ENCODE measurements at regions not wholly inside any gene's neighbourhood (a gene's known extent, or its start where the extent isn't known, plus 50 kb on each side); places are given as distances from the start of the nearest gene placed in this dataset.
"Not testable (repeated sequence)": the region's sequence is repeated elsewhere in the genome, so short reads cannot be mapped to it uniquely, and the experiment has no call there.

DNA sequence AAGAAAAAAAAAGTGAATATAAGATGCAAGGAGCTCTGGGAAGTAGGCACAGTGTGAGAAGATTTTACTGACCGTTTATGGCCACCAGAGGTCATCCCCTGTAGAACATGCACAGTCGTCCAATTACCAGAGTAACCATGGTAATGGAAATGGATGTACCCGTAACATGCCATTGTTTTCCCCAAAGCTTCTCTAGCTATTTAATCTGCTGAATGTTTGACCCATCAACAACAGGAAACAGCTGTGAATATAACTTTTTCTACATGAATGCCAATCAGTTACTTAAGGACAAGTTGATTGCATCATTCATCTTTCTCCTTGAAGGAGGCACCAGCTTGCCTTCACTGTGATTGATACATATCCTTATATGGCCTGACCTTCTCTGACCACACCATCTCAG is 1967.0 kb upstream of the CDH9 start:
- H3K27ac ChIP-seq, result no peak overlapping the region
- DNase-seq (ENCODE audit: low read depth in 1 of 2, low spot score in 2 of 2), result no peak
- no peak overlapping the region for H3K4me3 ChIP-seq
- no peaks in the 10 kb centered on the region for H3K36me3 ChIP-seq
- no peaks in the 10 kb centered on the region for H3K9me3 ChIP-seq (replicated peaks)
- no peaks in the 10 kb centered on the region for H3K27me3 ChIP-seq (replicated peaks)
- no peaks in the 10 kb centered on the region for H3K4me1 ChIP-seq (replicated peaks)

DNA sequence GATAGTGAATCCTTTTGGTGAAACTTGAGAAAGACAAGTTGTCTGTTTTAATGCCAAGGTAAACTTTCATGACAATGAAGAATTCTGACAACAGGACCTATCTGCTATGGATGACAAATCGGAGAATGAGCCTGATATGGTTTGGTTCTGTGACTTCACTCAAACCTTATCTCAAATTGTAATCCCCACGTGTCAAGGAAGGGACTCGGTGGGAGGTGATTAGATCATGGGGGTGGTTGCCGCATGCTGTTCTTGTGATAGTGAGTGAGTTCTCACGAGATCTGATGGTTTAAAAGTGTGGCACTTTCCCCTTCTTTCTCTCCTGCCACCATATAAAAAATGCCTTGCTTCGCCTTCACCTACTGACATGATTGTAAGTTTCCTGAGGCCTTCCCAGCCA is 1964.1 kb upstream of the CDH9 start:
- DNase-seq (ENCODE audit: low read depth in 1 of 2, low spot score in 2 of 2), result no peak
- Histone ChIP-seq H3K36me3 (no peaks in the 10 kb centered on the region), H3K27ac (no peak overlapping the region), H3K4me1 (replicated peaks) (no peaks in the 10 kb centered on the region), H3K27me3 (replicated peaks) (no peaks in the 10 kb centered on the region), H3K4me3 (no peak overlapping the region), H3K9me3 (replicated peaks) (no peaks in the 10 kb centered on the region)

DNA sequence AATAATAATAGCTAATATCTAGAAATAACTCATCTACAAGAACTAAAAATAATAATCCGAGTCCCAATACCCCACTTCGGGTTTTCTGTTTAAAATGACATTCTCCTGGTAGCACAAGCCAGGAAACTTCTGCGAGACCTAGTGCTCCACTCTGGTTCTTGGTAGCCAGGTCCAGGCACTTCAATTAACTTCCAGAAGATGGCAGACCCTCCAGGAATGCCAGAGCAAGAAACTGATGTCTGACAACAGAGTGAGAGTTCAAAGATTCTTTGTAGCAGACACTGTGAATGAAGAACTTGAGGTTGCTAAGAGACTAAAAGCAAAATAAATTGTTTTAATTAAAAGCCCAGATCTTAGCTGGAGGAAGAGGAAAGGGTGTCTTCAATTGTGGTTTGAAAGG is 1963.3 kb upstream of the CDH9 start:
- no peak overlapping the region for H3K27ac ChIP-seq
- H3K9me3 ChIP-seq (replicated peaks), result no peaks in the 10 kb centered on the region
- H3K36me3 ChIP-seq, result no peaks in the 10 kb centered on the region
- no peak for DNase-seq (ENCODE audit: low read depth in 1 of 2, low spot score in 2 of 2)
- no peak overlapping the region for H3K4me3 ChIP-seq
- no peaks in the 10 kb centered on the region for H3K27me3 ChIP-seq (replicated peaks)
- no peaks in the 10 kb centered on the region for H3K4me1 ChIP-seq (replicated peaks)

DNA sequence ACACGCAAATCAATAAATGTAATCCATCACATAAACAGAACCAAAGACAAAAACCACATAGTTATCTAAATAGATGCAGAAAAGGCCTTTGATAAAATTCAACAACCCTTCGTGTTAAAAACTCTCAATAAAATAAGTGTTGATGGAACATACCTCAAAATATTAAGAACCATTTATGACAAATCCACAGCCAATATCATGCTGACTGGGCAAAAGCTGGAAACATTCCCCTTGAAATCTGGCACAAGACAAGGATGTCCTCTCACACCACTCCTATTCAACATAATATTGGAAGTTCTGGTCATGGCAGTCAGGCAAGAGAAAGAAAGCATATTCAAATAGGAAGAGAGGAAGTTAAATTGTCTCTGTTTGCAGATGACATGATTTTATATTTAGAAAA is 1946.3 kb upstream of the CDH9 start:
- no peaks in the 10 kb centered on the region for H3K9me3 ChIP-seq (replicated peaks)
- H3K4me1 ChIP-seq (replicated peaks), result no peaks in the 10 kb centered on the region
- no peaks in the 10 kb centered on the region for H3K36me3 ChIP-seq
- no peak overlapping the region for H3K27ac ChIP-seq
- no peak overlapping the region for H3K4me3 ChIP-seq
- H3K27me3 ChIP-seq (replicated peaks), result no peaks in the 10 kb centered on the region
- no peak for DNase-seq (ENCODE audit: low read depth in 1 of 2, low spot score in 2 of 2)

DNA sequence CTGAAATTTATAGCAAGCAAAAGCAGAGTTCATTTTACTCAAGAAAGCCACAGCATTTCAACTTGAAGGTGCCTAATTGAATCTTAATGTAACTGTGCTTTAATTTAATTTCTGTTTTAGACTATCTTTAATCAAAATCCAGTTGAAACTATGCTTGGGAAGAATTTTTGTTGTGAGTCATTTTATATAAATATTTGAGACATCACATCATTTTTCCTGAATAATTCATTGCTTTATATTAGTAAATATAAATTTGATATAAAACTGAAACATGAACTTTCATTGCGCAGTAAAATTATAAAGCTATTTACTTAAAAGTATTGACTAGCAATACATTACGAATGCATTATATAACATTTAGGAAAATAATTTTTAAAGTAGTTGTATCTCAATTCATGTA is 1937.1 kb upstream of the CDH9 start:
- no peak for DNase-seq (ENCODE audit: low read depth in 1 of 2, low spot score in 2 of 2)
- H3K4me1 ChIP-seq (replicated peaks), result no peaks in the 10 kb centered on the region
- no peaks in the 10 kb centered on the region for H3K27me3 ChIP-seq (replicated peaks)
- H3K36me3 ChIP-seq, result no peaks in the 10 kb centered on the region
- no peaks in the 10 kb centered on the region for H3K9me3 ChIP-seq (replicated peaks)
- no peak overlapping the region for H3K4me3 ChIP-seq
- no peak overlapping the region for H3K27ac ChIP-seq

DNA sequence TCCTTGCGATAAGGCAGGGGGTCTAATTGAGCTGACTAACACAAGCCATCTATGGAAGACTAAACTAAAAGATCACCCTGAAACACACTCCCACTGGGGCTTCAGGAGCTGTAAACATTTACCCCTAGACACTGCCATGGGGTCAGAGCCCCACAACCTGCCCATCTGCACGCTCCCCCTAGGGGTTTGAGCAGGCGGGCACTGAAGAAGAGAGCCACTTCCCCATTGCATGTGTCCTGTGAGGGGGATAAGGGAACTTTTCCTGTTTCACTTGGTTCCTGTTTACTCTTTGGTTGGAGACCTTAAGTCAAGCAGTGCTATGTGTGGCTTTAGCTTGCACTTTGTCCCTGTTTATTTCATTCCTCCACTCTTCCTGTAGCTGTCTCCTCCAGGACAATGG is 1929.5 kb upstream of the CDH9 start:
- no peak for DNase-seq (ENCODE audit: low read depth in 1 of 2, low spot score in 2 of 2)
- Histone ChIP-seq H3K36me3 (no peaks in the 10 kb centered on the region), H3K27ac (no peak overlapping the region), H3K4me1 (replicated peaks) (no peaks in the 10 kb centered on the region), H3K27me3 (replicated peaks) (no peaks in the 10 kb centered on the region), H3K4me3 (no peak overlapping the region), H3K9me3 (replicated peaks) (no peaks in the 10 kb centered on the region)

DNA sequence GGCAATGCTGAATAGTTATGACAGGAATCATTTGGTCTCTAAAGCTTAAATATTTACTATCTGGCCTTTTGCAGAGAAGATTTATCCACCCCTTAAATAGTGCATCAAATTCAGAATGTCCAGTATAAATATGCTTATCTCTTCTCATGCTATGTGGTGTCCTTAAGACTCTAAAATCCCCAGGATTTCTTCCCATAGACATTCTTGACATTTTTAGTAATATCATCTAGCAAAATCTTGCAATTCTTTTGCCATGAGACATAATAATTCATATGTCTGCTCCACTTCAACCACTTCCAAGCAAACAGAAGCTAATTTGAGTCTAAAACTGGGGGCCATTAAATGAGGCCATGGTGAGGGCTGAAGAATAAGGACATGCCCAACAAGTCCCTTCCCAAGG is 1923.4 kb upstream of the CDH9 start:
- H3K27me3 ChIP-seq (replicated peaks), result no peaks in the 10 kb centered on the region
- no peak overlapping the region for H3K4me3 ChIP-seq
- no peak for DNase-seq (ENCODE audit: low read depth in 1 of 2, low spot score in 2 of 2)
- H3K9me3 ChIP-seq (replicated peaks), result no peaks in the 10 kb centered on the region
- no peaks in the 10 kb centered on the region for H3K4me1 ChIP-seq (replicated peaks)
- H3K36me3 ChIP-seq, result no peaks in the 10 kb centered on the region
- no peak overlapping the region for H3K27ac ChIP-seq

DNA sequence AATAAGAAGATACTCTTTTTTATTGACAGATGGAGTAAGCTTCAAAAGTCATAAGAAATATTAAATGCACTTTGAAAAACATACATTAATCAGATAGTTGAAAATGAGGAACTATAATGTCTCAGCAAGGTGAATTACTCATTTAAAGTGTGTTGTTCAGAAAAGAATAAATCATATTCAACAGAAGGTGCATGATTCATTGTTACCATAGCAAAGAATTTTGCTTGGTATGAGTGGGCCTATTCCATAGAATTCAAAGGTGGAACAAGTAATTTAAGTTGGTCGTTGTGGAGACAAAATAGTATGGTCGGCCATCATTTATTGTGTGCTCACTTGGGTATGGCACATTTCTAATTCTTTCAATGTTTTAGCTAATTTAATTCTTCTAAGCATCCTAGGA is 1920.2 kb upstream of the CDH9 start:
- no peak for DNase-seq (ENCODE audit: low read depth in 1 of 2, low spot score in 2 of 2)
- no peaks in the 10 kb centered on the region for H3K9me3 ChIP-seq (replicated peaks)
- H3K4me3 ChIP-seq, result no peak overlapping the region
- no peaks in the 10 kb centered on the region for H3K36me3 ChIP-seq
- H3K27ac ChIP-seq, result no peak overlapping the region
- H3K27me3 ChIP-seq (replicated peaks), result no peaks in the 10 kb centered on the region
- no peaks in the 10 kb centered on the region for H3K4me1 ChIP-seq (replicated peaks)

DNA sequence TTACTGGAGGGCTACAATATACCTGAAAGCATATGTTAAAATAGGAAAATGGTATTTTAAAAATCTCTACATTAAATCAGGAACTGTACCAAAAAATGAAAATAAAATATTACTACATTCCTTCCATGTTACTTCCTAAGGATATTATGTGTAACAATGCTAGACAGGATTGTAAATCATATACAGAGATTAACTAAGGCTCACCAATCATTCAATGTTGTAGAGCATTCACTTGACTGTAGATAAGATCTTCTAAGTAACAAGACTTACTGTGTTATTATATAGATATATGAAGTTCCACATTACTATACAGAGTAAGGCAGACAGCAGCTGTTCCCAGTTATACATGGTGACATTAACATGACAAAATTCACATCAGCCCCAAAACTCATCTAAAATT is 1919.1 kb upstream of the CDH9 start:
- no peak for DNase-seq (ENCODE audit: low read depth in 1 of 2, low spot score in 2 of 2)
- Histone ChIP-seq H3K4me3 (no peak overlapping the region), H3K27me3 (replicated peaks) (no peaks in the 10 kb centered on the region), H3K36me3 (no peaks in the 10 kb centered on the region), H3K4me1 (replicated peaks) (no peaks in the 10 kb centered on the region), H3K9me3 (replicated peaks) (no peaks in the 10 kb centered on the region), H3K27ac (no peak overlapping the region)

DNA sequence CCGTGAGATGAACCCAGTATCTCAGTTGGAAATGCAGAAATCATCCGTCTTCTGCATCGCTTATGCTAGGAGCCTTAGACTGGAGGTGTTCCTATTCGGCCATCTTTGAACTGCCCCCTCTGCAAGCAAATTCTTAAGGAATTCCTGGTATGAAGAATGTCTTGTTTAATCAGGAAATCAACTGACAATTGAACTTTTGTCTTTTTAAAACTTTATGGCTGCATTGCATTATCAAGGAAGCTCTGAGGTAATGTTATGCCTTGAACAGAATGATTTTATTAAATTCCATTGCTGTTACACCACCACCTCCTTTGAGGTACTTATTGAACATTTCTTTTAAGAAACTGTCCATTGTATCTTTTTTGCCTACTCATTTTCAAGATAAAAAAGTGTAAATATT is 1915.7 kb upstream of the CDH9 start:
- H3K9me3 ChIP-seq (replicated peaks), result no peaks in the 10 kb centered on the region
- DNase-seq (ENCODE audit: low read depth in 1 of 2, low spot score in 2 of 2), result no peak
- no peaks in the 10 kb centered on the region for H3K36me3 ChIP-seq
- no peaks in the 10 kb centered on the region for H3K4me1 ChIP-seq (replicated peaks)
- H3K27ac ChIP-seq, result no peak overlapping the region
- no peaks in the 10 kb centered on the region for H3K27me3 ChIP-seq (replicated peaks)
- H3K4me3 ChIP-seq, result no peak overlapping the region

DNA sequence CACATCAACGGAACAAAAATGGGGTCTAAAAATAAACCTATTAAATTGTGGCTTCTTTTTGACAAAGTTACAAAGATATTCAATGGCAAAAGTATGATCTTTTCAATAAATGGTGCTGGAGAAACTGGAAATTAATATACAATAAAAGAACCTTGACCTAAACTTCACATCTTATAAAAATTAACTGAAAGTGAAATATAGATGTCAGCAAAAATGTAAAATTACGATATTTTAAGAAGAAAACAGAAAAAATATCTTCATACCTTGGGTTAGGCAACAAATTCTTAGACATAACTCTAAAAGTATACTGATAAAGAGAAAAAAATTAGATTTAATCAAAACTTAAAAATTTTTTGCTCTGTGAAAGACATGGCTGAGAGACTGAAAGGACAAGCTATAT is 1909.5 kb upstream of the CDH9 start:
- Histone ChIP-seq H3K27ac (no peak overlapping the region), H3K36me3 (no peaks in the 10 kb centered on the region), H3K4me1 (replicated peaks) (no peaks in the 10 kb centered on the region), H3K4me3 (no peak overlapping the region), H3K27me3 (replicated peaks) (no peaks in the 10 kb centered on the region), H3K9me3 (replicated peaks) (no peaks in the 10 kb centered on the region)
- no peak for DNase-seq (ENCODE audit: low read depth in 1 of 2, low spot score in 2 of 2)

DNA sequence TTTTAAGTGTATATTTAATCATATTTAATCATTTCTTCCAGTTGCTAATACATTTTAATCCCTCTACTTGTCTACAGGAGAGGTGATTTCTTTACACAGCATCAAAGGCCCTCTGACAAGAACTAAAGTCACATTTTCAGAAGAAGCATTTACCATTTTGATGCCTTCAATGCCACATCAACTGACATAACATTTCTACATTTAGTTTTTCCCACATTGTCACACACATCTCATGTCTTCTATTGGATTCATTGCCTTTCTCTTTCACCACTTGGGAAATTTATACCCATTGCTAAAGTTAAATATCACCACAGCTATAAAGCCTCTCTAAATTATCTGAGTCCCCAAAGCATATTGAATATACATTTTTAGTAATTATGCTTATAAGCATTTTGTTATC is 1907.5 kb upstream of the CDH9 start:
- no peak for DNase-seq (ENCODE audit: low read depth in 1 of 2, low spot score in 2 of 2)
- Histone ChIP-seq H3K4me3 (no peak overlapping the region), H3K36me3 (no peaks in the 10 kb centered on the region), H3K9me3 (replicated peaks) (no peaks in the 10 kb centered on the region), H3K27me3 (replicated peaks) (no peaks in the 10 kb centered on the region), H3K27ac (no peak overlapping the region), H3K4me1 (replicated peaks) (no peaks in the 10 kb centered on the region)

DNA sequence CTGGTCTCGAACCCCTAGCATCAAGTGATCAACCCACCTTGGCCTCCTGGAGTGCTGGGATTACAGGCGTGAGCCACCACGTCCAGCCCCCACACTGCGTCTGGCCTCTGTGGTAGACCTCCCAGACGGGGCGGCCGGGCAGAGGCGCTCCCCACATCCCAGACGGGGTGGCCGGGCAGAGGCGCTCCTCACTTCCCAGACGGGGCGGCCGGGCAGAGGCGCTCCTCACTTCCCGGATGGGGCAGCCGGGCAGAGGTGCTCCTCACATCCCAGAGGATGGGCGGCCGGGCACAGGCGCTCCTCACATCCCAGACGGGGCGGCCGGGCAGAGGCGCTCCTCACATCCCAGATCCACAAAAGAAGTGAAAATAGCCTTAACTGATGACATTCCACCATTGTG is 1891.0 kb upstream of the CDH9 start:
- not testable (repeated sequence) for H3K27me3 ChIP-seq (replicated peaks); H3K9me3 ChIP-seq (replicated peaks); H3K36me3 ChIP-seq; DNase-seq (ENCODE audit: low read depth in 1 of 2, low spot score in 2 of 2); H3K4me1 ChIP-seq (replicated peaks); H3K4me3 ChIP-seq; H3K27ac ChIP-seq

DNA sequence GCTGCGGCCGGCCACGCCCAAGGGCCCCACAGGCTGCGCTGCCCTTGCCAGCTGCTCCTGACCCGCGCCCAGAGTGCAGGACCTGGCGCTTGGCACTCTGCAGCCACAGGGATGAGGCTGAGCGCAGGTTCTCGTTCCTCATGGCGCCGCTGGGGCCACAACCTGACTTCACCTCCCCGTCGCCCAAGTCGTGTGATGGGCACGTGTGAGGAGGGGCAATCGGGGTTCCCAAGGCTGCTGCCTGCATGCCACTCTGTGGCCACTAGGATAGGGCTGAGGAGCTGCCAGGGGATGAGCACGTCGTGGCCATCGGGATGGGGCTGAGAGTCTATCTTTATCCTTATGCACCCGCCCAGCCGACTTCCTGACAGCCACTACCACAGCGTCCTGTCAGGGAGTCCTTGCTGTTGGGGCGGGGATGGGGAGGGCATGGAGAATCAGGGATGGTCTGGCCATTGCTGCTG is 1890.0 kb upstream of the CDH9 start:
- not testable (repeated sequence) for DNase-seq (ENCODE audit: low read depth in 1 of 2, low spot score in 2 of 2); H3K9me3 ChIP-seq (replicated peaks); H3K36me3 ChIP-seq; H3K27me3 ChIP-seq (replicated peaks); H3K4me1 ChIP-seq (replicated peaks); H3K27ac ChIP-seq; H3K4me3 ChIP-seq

DNA sequence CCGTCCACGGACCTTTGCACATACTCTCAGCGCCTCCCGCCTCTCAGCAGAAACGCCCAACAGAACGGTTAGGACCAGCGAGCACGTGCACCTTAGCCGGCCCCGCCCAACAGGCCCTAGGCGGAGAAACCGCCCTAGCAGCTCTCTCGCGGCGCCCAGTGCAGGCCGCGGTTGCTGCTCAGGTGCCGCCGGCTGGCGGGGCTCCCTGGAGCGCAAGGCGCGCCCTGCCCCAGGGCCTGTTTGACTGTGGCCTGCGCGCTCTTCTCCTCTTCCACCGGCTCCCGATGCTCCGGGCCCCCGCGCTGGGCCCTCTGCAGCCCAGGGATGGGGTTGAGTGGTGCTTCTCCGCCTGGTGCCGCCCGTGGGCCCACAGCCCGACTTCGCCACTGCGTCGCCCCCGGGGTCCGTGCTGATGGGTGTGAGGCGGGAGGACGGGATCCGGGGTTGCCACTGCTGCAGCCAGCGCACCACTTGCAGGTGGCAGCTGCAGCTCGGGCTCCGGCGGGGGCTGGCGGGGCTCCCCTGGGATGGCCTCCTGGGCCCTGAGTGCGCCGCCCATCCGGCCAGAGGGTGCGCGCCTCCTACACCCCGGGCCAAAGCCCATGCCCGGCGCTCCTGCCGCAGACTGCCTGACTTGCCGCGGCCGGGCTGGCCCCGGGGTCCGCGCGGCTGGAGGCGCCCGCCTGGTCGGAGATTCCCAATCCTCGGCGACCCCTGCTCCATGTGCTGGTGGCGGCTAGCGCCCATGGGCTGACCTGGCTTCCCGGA is 1889.4 kb upstream of the CDH9 start:
- H3K27me3 ChIP-seq (replicated peaks), result no peaks in the 10 kb centered on the region
- no peaks in the 10 kb centered on the region for H3K36me3 ChIP-seq
- no peaks in the 10 kb centered on the region for H3K9me3 ChIP-seq (replicated peaks)
- no peaks in the 10 kb centered on the region for H3K4me1 ChIP-seq (replicated peaks)
- H3K4me3 ChIP-seq, result no peak overlapping the region
- H3K27ac ChIP-seq, result no peak overlapping the region
- DNase-seq (ENCODE audit: low read depth in 1 of 2, low spot score in 2 of 2), result no peak

Measured in SJSA1 (cell line).